ENCODE measurements at regions not wholly inside any gene's neighbourhood (a gene's known extent, or its start where the extent isn't known, plus 50 kb on each side); places are given as distances from the start of the nearest gene placed in this dataset.

DNA sequence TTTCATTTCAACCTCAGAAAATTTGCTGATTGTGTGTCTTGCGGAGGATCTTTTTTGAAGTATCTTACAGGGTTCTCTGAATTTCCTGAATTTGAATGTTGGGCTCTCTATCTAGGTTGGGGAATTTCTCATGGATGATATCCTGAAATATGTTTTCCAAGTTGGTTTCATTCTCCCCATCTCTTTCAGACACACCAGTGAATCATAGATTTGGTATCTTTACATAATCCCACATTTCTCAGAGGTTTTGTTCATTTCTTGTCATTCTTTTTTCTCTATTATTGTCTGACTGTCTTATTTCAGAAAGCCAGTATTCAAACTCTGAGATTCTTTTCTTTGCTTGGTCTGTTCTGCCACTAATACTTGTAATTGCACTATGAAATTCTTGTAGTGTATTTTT lies 456.9 kb downstream of the PRELID2 start:
- Histone ChIP-seq H3K27me3 (ENCODE audit: control insufficient read depth in 1 of 2, insufficient read depth in 2 of 2, low read length in 2 of 2) (no peaks in the 10 kb centered on the region), H3K79me2 (ENCODE audit: insufficient read depth, low read length) (no peaks in the 10 kb centered on the region), H3K9ac (ENCODE audit: insufficient read depth, low read depth, low read length) (no peak overlapping the region), H3K4me1 (ENCODE audit: insufficient read depth, low read length) (no peaks in the 10 kb centered on the region), H3K9me3 (ENCODE audit: low read length) (peaks cover 73% of the 10 kb centered on the region), H3K4me2 (ENCODE audit: low read depth, low read length) (no peak overlapping the region), H4K20me1 (ENCODE audit: insufficient read depth, low read length) (no peaks in the 10 kb centered on the region), H3K4me3 (replicated peaks in 1 of 3; ENCODE audit: insufficient read depth in 1 of 3, low read depth in 2 of 3, low read length in 3 of 3) (no peak overlapping the region), H3K36me3 (replicated peaks in 1 of 2; ENCODE audit: control insufficient read depth in 1 of 2, insufficient read depth in 2 of 2, low read length in 2 of 2) (no peaks in the 10 kb centered on the region), H3K27ac (ENCODE audit: extremely low read length, insufficient read depth, low read length) (no peak overlapping the region), H2AFZ (ENCODE audit: low read length) (no peak overlapping the region)
- ATAC-seq: no peak
- TF ChIP-seq, protein P1, sequence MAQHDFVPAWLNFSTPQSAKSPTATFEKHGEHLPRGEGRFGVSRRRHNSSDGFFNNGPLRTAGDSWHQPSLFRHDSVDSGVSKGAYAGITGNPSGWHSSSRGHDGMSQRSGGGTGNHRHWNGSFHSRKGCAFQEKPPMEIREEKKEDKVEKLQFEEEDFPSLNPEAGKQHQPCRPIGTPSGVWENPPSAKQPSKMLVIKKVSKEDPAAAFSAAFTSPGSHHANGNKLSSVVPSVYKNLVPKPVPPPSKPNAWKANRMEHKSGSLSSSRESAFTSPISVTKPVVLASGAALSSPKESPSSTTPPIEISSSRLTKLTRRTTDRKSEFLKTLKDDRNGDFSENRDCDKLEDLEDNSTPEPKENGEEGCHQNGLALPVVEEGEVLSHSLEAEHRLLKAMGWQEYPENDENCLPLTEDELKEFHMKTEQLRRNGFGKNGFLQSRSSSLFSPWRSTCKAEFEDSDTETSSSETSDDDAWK (CRISPR knock-in tag; IDR thresholded peaks at IDR 0.05): no peak
- no TSS peak for BruUV-seq (replicated peaks)
- FAIRE-seq: no peak
- intact Hi-C loops (cut with micrococcal nuclease; ENCODE audit: unreplicated experiment): no loop called here
- in situ Hi-C loops (cut with HindIII; ENCODE audit: extremely low pct_ligation_motif_present, low pct_unique_long_range_greater_than_20kb): no loop called here
- DNase-seq (ENCODE audit: low spot score): no peak
- WGBS (ENCODE audit: low lambda C conversion rate): 0% methylated on average over 1 of the region's 1 CpG
- CTCF ChIA-PET (ENCODE audit: low intra/inter-chr PET ratio, low total read pairs): no interaction called here
- POLR2A ChIA-PET: no interaction called here

DNA sequence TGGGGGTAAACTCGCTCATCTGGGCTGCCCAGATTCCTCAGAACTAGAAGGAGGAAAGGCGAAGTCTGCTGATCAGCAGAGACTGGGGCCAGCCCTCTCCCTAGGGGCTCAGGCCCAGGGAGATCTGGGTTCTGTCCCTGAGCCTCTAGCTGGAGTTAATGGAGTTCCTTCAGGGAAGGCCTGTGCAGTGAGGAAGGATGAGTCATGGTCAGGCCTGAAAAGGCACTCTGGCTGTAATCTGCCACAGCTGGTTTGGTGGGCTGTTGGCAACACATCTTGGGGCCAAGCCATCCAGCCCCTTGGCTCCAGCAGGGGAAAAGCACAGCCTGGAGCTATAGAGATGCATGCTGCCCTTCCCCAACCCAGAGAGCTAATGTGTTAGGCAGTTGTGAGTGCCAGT lies 459.6 kb downstream of the PRELID2 start:
- DNase-seq (ENCODE audit: low spot score): no peak
- FAIRE-seq: no peak
- WGBS (ENCODE audit: low lambda C conversion rate): 0% methylated on average over 1 of the region's 2 CpGs
- no peak for ATAC-seq
- BruUV-seq (replicated peaks): no TSS peak
- Histone ChIP-seq H3K27ac (ENCODE audit: extremely low read length, insufficient read depth, low read length) (no peak overlapping the region), H3K9me3 (ENCODE audit: low read length) (peaks cover 66% of the 10 kb centered on the region), H3K4me2 (ENCODE audit: low read depth, low read length) (no peak overlapping the region), H3K4me1 (ENCODE audit: insufficient read depth, low read length) (no peaks in the 10 kb centered on the region), H3K36me3 (replicated peaks in 1 of 2; ENCODE audit: control insufficient read depth in 1 of 2, insufficient read depth in 2 of 2, low read length in 2 of 2) (no peaks in the 10 kb centered on the region), H3K4me3 (replicated peaks in 1 of 3; ENCODE audit: insufficient read depth in 1 of 3, low read depth in 2 of 3, low read length in 3 of 3) (no peak overlapping the region), H4K20me1 (ENCODE audit: insufficient read depth, low read length) (no peaks in the 10 kb centered on the region), H2AFZ (ENCODE audit: low read length) (no peak overlapping the region), H3K27me3 (ENCODE audit: control insufficient read depth in 1 of 2, insufficient read depth in 2 of 2, low read length in 2 of 2) (no peaks in the 10 kb centered on the region), H3K9ac (ENCODE audit: insufficient read depth, low read depth, low read length) (no peak overlapping the region), H3K79me2 (ENCODE audit: insufficient read depth, low read length) (no peaks in the 10 kb centered on the region)
- in situ Hi-C loops (cut with HindIII; ENCODE audit: extremely low pct_ligation_motif_present, low pct_unique_long_range_greater_than_20kb) (no loop called here), intact Hi-C loops (cut with micrococcal nuclease; ENCODE audit: unreplicated experiment) (no loop called here)
- no peak for TF ChIP-seq CBX5 (CRISPR knock-in tag; IDR thresholded peaks at IDR 0.05; ENCODE audit: borderline replicate concordance)
- no peak for TF ChIP-seq ZNF10 (CRISPR knock-in tag; IDR thresholded peaks at IDR 0.05; ENCODE audit: borderline replicate concordance, low read depth)
- TF ChIP-seq, protein P2, sequence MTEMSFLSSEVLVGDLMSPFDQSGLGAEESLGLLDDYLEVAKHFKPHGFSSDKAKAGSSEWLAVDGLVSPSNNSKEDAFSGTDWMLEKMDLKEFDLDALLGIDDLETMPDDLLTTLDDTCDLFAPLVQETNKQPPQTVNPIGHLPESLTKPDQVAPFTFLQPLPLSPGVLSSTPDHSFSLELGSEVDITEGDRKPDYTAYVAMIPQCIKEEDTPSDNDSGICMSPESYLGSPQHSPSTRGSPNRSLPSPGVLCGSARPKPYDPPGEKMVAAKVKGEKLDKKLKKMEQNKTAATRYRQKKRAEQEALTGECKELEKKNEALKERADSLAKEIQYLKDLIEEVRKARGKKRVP (CRISPR knock-in tag; IDR thresholded peaks at IDR 0.05): no peak
- TF ChIP-seq ZNF605 (CRISPR knock-in tag; IDR thresholded peaks at IDR 0.05): no peak
- no peak for TF ChIP-seq SP2 (CRISPR knock-in tag; IDR thresholded peaks at IDR 0.05)
- no peak for TF ChIP-seq ZNF468 (CRISPR knock-in tag; IDR thresholded peaks at IDR 0.05)
- TF ChIP-seq, protein P3, sequence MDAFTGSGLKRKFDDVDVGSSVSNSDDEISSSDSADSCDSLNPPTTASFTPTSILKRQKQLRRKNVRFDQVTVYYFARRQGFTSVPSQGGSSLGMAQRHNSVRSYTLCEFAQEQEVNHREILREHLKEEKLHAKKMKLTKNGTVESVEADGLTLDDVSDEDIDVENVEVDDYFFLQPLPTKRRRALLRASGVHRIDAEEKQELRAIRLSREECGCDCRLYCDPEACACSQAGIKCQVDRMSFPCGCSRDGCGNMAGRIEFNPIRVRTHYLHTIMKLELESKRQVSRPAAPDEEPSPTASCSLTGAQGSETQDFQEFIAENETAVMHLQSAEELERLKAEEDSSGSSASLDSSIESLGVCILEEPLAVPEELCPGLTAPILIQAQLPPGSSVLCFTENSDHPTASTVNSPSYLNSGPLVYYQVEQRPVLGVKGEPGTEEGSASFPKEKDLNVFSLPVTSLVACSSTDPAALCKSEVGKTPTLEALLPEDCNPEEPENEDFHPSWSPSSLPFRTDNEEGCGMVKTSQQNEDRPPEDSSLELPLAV (CRISPR knock-in tag; conservative IDR thresholded peaks at IDR 0.05; ENCODE audit: low read depth): no peak
- no peak for TF ChIP-seq ZBTB7B (CRISPR knock-in tag; IDR thresholded peaks at IDR 0.05)
- TF ChIP-seq, protein P4, sequence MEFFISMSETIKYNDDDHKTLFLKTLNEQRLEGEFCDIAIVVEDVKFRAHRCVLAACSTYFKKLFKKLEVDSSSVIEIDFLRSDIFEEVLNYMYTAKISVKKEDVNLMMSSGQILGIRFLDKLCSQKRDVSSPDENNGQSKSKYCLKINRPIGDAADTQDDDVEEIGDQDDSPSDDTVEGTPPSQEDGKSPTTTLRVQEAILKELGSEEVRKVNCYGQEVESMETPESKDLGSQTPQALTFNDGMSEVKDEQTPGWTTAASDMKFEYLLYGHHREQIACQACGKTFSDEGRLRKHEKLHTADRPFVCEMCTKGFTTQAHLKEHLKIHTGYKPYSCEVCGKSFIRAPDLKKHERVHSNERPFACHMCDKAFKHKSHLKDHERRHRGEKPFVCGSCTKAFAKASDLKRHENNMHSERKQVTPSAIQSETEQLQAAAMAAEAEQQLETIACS (CRISPR knock-in tag; IDR thresholded peaks at IDR 0.05): no peak
- TF ChIP-seq, protein P5, sequence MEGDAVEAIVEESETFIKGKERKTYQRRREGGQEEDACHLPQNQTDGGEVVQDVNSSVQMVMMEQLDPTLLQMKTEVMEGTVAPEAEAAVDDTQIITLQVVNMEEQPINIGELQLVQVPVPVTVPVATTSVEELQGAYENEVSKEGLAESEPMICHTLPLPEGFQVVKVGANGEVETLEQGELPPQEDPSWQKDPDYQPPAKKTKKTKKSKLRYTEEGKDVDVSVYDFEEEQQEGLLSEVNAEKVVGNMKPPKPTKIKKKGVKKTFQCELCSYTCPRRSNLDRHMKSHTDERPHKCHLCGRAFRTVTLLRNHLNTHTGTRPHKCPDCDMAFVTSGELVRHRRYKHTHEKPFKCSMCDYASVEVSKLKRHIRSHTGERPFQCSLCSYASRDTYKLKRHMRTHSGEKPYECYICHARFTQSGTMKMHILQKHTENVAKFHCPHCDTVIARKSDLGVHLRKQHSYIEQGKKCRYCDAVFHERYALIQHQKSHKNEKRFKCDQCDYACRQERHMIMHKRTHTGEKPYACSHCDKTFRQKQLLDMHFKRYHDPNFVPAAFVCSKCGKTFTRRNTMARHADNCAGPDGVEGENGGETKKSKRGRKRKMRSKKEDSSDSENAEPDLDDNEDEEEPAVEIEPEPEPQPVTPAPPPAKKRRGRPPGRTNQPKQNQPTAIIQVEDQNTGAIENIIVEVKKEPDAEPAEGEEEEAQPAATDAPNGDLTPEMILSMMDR (CRISPR knock-in tag; IDR thresholded peaks at IDR 0.05): no peak
- TF ChIP-seq SMC3 (IDR thresholded peaks at IDR 0.05; ENCODE audit: low read length): no peak
- POLR2A ChIA-PET: no interaction called here
- CTCF ChIA-PET (ENCODE audit: low intra/inter-chr PET ratio, low total read pairs): no interaction called here

Data from HepG2 (cell line).